ENCODE measurements at regions not wholly inside any gene's neighbourhood (a gene's known extent, or its start where the extent isn't known, plus 50 kb on each side); places are given as distances from the start of the nearest gene placed in this dataset.

DNA sequence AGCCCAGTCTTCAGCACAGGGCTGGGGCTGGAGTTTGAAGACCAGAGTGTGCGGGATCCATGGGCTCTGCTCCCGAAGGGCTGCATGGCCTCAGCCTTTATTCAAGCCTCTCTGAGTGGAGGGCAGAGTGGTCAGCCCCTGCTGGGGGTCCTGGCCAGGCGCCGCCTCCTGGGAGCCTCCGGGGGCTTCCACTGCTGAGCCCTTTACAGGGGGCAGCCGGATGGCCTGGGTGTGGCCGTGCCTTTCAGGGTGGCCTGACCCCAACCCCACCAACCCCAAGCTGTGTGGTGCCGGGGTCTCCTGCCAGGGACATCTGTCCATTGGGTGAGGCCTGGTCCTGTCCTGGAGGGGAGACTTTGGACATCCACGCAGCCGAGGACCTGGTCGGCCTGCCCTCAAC, 76.0 kb upstream of the SLCO4A1 start:
- TF ChIP-seq POLR2A (IDR thresholded peaks at IDR 0.05) (no peak), CTCF (IDR thresholded peaks at IDR 0.05) (no peak), POLR2AphosphoS5 (IDR thresholded peaks at IDR 0.05) (no peak)
